ENCODE measurements at regions not wholly inside any gene's neighbourhood (a gene's known extent, or its start where the extent isn't known, plus 50 kb on each side); places are given as distances from the start of the nearest gene placed in this dataset.

- TF ChIP-seq CTCF (IDR thresholded peaks at IDR 0.05): no peak
- no peak for TF ChIP-seq POLR2AphosphoS5 (IDR thresholded peaks at IDR 0.05)
- no peak for TF ChIP-seq POLR2A (IDR thresholded peaks at IDR 0.05)
Measured at GRCh38 chr20:60650087-60650486, 602.0 kb upstream of the CDH4 start.

All from stomach (tissue), 4 donors.